WTC11 (cell line): ENCODE measurements at regions not wholly inside any gene's neighbourhood (a gene's known extent, or its start where the extent isn't known, plus 50 kb on each side); places are given as distances from the start of the nearest gene placed in this dataset.

Experiments
- ATAC-seq: fragments of 200-7000 bp; cut with Tn5 transposase; 2 replicates; pipeline ENCODE4 v1.10.0; 2021; ENCODE audit warnings: mild to moderate bottlenecking, moderate library complexity
- CTCF ChIA-PET: fragments of 300-600 bp; sonication (Branson Sonifier 250); formaldehyde crosslinking; loops from one replicate; lab custom pipeline; 2021; ENCODE audit warnings: antibody characterized with exemption; lab: Charles Lee
- POLR2A ChIA-PET: fragments of 350-600 bp; sonication (Branson Sonifier 250); formaldehyde crosslinking; loops from one replicate; lab custom pipeline; 2021; ENCODE audit warnings: antibody characterized with exemption; lab: Charles Lee
- DNase-seq: peaks from one replicate; pipeline ENCODE4 v3.0.0; 2021; ENCODE audit warnings: low spot score
- H3K27ac Mint-ChIP-seq: 2 replicates; pipeline ENCODE4 v1.8.0; 2021; ENCODE audit warnings: mixed read lengths
- H3K27me3 Mint-ChIP-seq: 2 replicates; pipeline ENCODE4 v1.8.0; 2021; ENCODE audit warnings: low read depth, mild to moderate bottlenecking, moderate library complexity, mixed read lengths
- H3K36me3 Mint-ChIP-seq: 2 replicates; pipeline ENCODE4 v1.8.0; 2021; ENCODE audit warnings: mixed read lengths
- H3K4me1 Mint-ChIP-seq: 2 replicates; pipeline ENCODE4 v1.8.0; 2022; ENCODE audit warnings: mixed read lengths
- H3K4me3 Mint-ChIP-seq: 2 replicates; pipeline ENCODE4 v1.8.0; 2021; ENCODE audit warnings: mild to moderate bottlenecking, moderate library complexity, mixed read lengths
- H3K9me3 Mint-ChIP-seq: 2 replicates; pipeline ENCODE4 v1.8.0; 2021; ENCODE audit warnings: mixed read lengths
- ATF1 ChIP-seq: sonication (generic); formaldehyde crosslinking; IDR thresholded peaks from 2 replicates; pipeline ENCODE4 v1.8.1; 2023; ENCODE audit warnings: mild to moderate bottlenecking, moderate library complexity, missing genetic modification reagents
- ATF2 ChIP-seq: sonication (generic); formaldehyde crosslinking; IDR thresholded peaks from 2 replicates; pipeline ENCODE4 v1.8.1; 2022; ENCODE audit warnings: low read depth, missing genetic modification reagents, borderline replicate concordance
- ELF4 ChIP-seq: sonication (generic); formaldehyde crosslinking; IDR thresholded peaks from 2 replicates; pipeline ENCODE4 v1.8.1; 2022; ENCODE audit warnings: low read depth, mild to moderate bottlenecking, moderate library complexity, missing genetic modification reagents
- ERG ChIP-seq: fragments of 250-450 bp; sonication (Bioruptor Pico); IDR thresholded peaks from 2 replicates; pipeline ENCODE4 v1.8.0; 2021; ENCODE audit warnings: mild to moderate bottlenecking
- ETV6 ChIP-seq: sonication (generic); formaldehyde crosslinking; IDR thresholded peaks from 2 replicates; pipeline ENCODE4 v1.8.1; 2022; ENCODE audit warnings: mild to moderate bottlenecking, missing genetic modification reagents
- MAX ChIP-seq: sonication (generic); formaldehyde crosslinking; IDR thresholded peaks from 2 replicates; pipeline ENCODE4 v1.8.0; 2022; ENCODE audit warnings: mild to moderate bottlenecking, missing genetic modification reagents
- MXD4 ChIP-seq: fragments of 250-450 bp; sonication (Bioruptor Pico); IDR thresholded peaks from 2 replicates; pipeline ENCODE4 v1.8.0; 2021; ENCODE audit warnings: mild to moderate bottlenecking, moderate library complexity, borderline replicate concordance
- SMAD3 ChIP-seq: sonication (generic); formaldehyde crosslinking; IDR thresholded peaks from 2 replicates; pipeline ENCODE4 v1.8.0; 2022; ENCODE audit warnings: missing genetic modification reagents, mild to moderate bottlenecking, borderline replicate concordance
- TP53 ChIP-seq: sonication (generic); formaldehyde crosslinking; IDR thresholded peaks from 2 replicates; pipeline ENCODE4 v1.8.1; 2023; ENCODE audit warnings: mild to moderate bottlenecking, missing genetic modification reagents
- USF1 ChIP-seq: sonication (generic); formaldehyde crosslinking; IDR thresholded peaks from 2 replicates; pipeline ENCODE4 v1.8.0; 2022; ENCODE audit warnings: mild to moderate bottlenecking, missing genetic modification reagents
- USF2 ChIP-seq: sonication (generic); formaldehyde crosslinking; IDR thresholded peaks from 2 replicates; pipeline ENCODE4 v1.8.1; 2023; ENCODE audit warnings: mild to moderate bottlenecking, missing genetic modification reagents, moderate library complexity
- ZNF121 ChIP-seq: sonication (generic); formaldehyde crosslinking; IDR thresholded peaks from 2 replicates; pipeline ENCODE4 v1.8.0; 2023; ENCODE audit warnings: missing genetic modification reagents
- ZNF219 ChIP-seq: sonication (generic); formaldehyde crosslinking; IDR thresholded peaks from 2 replicates; pipeline ENCODE4 v1.8.0; 2023; ENCODE audit warnings: missing genetic modification reagents, mild to moderate bottlenecking, borderline replicate concordance
- ZNF396 ChIP-seq: fragments of 250-450 bp; sonication (Bioruptor Pico); IDR thresholded peaks from 2 replicates; pipeline ENCODE4 v1.8.0; 2021; ENCODE audit warnings: mild to moderate bottlenecking, moderate library complexity, borderline replicate concordance

GRCh38 chr16:54694651-54695050 lies 236.0 kb upstream of the IRX5 start (continued):
- TF ChIP-seq ATF1 (CRISPR knock-in tag) (no peak), ELF4 (CRISPR knock-in tag) (no peak), TP53 (no peak)

GRCh38 chr16:54693864-54694263 lies 236.8 kb upstream of the IRX5 start:
- DNase-seq (no peak), ATAC-seq (no peak)
- TF ChIP-seq ETV6 (CRISPR knock-in tag) = no peak
- TF ChIP-seq ZNF396 (CRISPR knock-in tag) = no peak
- no peak overlapping the region for H3K4me3 Mint-ChIP-seq
- H3K27me3 Mint-ChIP-seq = no peaks in the 10 kb centered on the region
- peaks cover 22% of the 10 kb centered on the region for H3K4me1 Mint-ChIP-seq
- CTCF ChIA-PET = no interaction called here
- H3K27ac Mint-ChIP-seq = no peak overlapping the region
- peaks cover 5% of the 10 kb centered on the region for H3K9me3 Mint-ChIP-seq
- POLR2A ChIA-PET = no interaction called here
- no peaks in the 10 kb centered on the region for H3K36me3 Mint-ChIP-seq

GRCh38 chr16:54690710-54691109 lies 240.0 kb upstream of the IRX5 start:
- Mint-ChIP-seq H3K27ac (no peak overlapping the region), H3K36me3 (no peaks in the 10 kb centered on the region; the same call in 1 of the 2 replicates), H3K4me3 (no peak overlapping the region), H3K9me3 (peaks cover 13% of the 10 kb centered on the region), H3K4me1 (peaks cover 36% of the 10 kb centered on the region), H3K27me3 (peaks cover 10% of the 10 kb centered on the region)
- DNase-seq (no peak), ATAC-seq (0 out of 2 replicates have a peak, but pooled peaks have one; percentile 24)
- ChIA-PET POLR2A (no interaction called here), CTCF (no interaction called here)
- TF ChIP-seq ETV6 (CRISPR knock-in tag) (no peak), ZNF219 (CRISPR knock-in tag) (no peak), USF2 (CRISPR knock-in tag) (peak; percentile 56), USF1 (CRISPR knock-in tag) (peak; percentile 41; the same call in 1 of the 2 replicates), MXD4 (no peak)

- Mint-ChIP-seq H3K27ac (no peak overlapping the region), H3K4me3 (no peak overlapping the region), H3K9me3 (peaks cover 13% of the 10 kb centered on the region), H3K36me3 (no peaks in the 10 kb centered on the region; the same call in 1 of the 2 replicates), H3K4me1 (peaks cover 36% of the 10 kb centered on the region), H3K27me3 (peaks cover 13% of the 10 kb centered on the region)
- DNase-seq (no peak), ATAC-seq (no peak)
- ChIA-PET POLR2A (no interaction called here), CTCF (no interaction called here)
- TF ChIP-seq ERG (CRISPR knock-in tag) (no peak), SMAD3 (CRISPR knock-in tag) (no peak), ZNF121 (CRISPR knock-in tag) (no peak), ATF2 (no peak), MAX (no peak)
These were observed 240.4 kb upstream of the IRX5 start for GRCh38 chr16:54690306-54690705.
